ENCODE measurements at regions not wholly inside any gene's neighbourhood (a gene's known extent, or its start where the extent isn't known, plus 50 kb on each side); places are given as distances from the start of the nearest gene placed in this dataset.
"Not testable (repeated sequence)": the region's sequence is repeated elsewhere in the genome, so short reads cannot be mapped to it uniquely, and the experiment has no call there.

GRCh38 chrX:34300871-34301270 lies 168.8 kb upstream of the FAM47A start:
- H3K4me3 ChIP-seq (ENCODE audit: low read length): no peak overlapping the region
- no peaks in the 10 kb centered on the region for H3K36me3 ChIP-seq (ENCODE audit: insufficient read depth, low read length)
- no peak overlapping the region for H2AFZ ChIP-seq (ENCODE audit: low read depth, low read length)
- H3K4me1 ChIP-seq (ENCODE audit: insufficient read depth, low read length): no peaks in the 10 kb centered on the region
- no peaks in the 10 kb centered on the region for H3K9me3 ChIP-seq (ENCODE audit: low read length)
- no peaks in the 10 kb centered on the region for H3K27me3 ChIP-seq (ENCODE audit: insufficient read depth, low read length)

- no peaks in the 10 kb centered on the region for H3K4me1 ChIP-seq (ENCODE audit: insufficient read depth, low read length)
- no peaks in the 10 kb centered on the region for H3K36me3 ChIP-seq (ENCODE audit: insufficient read depth, low read length)
- H3K9me3 ChIP-seq (ENCODE audit: low read length): peaks cover 5% of the 10 kb centered on the region
- no peak overlapping the region for H3K4me3 ChIP-seq (ENCODE audit: low read length)
- no peaks in the 10 kb centered on the region for H3K27me3 ChIP-seq (ENCODE audit: insufficient read depth, low read length)
- no peak overlapping the region for H2AFZ ChIP-seq (ENCODE audit: low read depth, low read length)
Measured at GRCh38 chrX:34299451-34299967, 167.4 kb upstream of the FAM47A start.

- Histone ChIP-seq H2AFZ (ENCODE audit: low read depth, low read length) (no peak overlapping the region), H3K4me1 (ENCODE audit: insufficient read depth, low read length) (no peaks in the 10 kb centered on the region), H3K4me3 (ENCODE audit: low read length) (no peak overlapping the region), H3K36me3 (ENCODE audit: insufficient read depth, low read length) (no peaks in the 10 kb centered on the region), H3K9me3 (ENCODE audit: low read length) (peaks cover 5% of the 10 kb centered on the region), H3K27me3 (ENCODE audit: insufficient read depth, low read length) (no peaks in the 10 kb centered on the region)
Measured at GRCh38 chrX:34294665-34295064, 162.6 kb upstream of the FAM47A start.

- H2AFZ ChIP-seq (ENCODE audit: low read depth, low read length): no peak overlapping the region
- H3K27me3 ChIP-seq (ENCODE audit: insufficient read depth, low read length): no peaks in the 10 kb centered on the region
- no peaks in the 10 kb centered on the region for H3K36me3 ChIP-seq (ENCODE audit: insufficient read depth, low read length)
- no peaks in the 10 kb centered on the region for H3K9me3 ChIP-seq (ENCODE audit: low read length)
- H3K4me3 ChIP-seq (ENCODE audit: low read length): no peak overlapping the region
- H3K4me1 ChIP-seq (ENCODE audit: insufficient read depth, low read length): no peaks in the 10 kb centered on the region
Measured at GRCh38 chrX:34288782-34289181, 156.7 kb upstream of the FAM47A start.

GRCh38 chrX:34279866-34280560 lies 147.9 kb upstream of the FAM47A start:
- no peak overlapping the region for H2AFZ ChIP-seq (ENCODE audit: low read depth, low read length)
- no peaks in the 10 kb centered on the region for H3K36me3 ChIP-seq (ENCODE audit: insufficient read depth, low read length)
- H3K4me3 ChIP-seq (ENCODE audit: low read length): no peak overlapping the region
- H3K27me3 ChIP-seq (ENCODE audit: insufficient read depth, low read length): no peaks in the 10 kb centered on the region
- no peaks in the 10 kb centered on the region for H3K9me3 ChIP-seq (ENCODE audit: low read length)
- H3K4me1 ChIP-seq (ENCODE audit: insufficient read depth, low read length): no peaks in the 10 kb centered on the region

- H2AFZ ChIP-seq (ENCODE audit: low read depth, low read length): peak overlapping the region; percentile 17
- H3K4me1 ChIP-seq (ENCODE audit: insufficient read depth, low read length): no peaks in the 10 kb centered on the region
- H3K4me3 ChIP-seq (ENCODE audit: low read length): no peak overlapping the region
- H3K9me3 ChIP-seq (ENCODE audit: low read length): no peaks in the 10 kb centered on the region
- H3K27me3 ChIP-seq (ENCODE audit: insufficient read depth, low read length): no peaks in the 10 kb centered on the region
- H3K36me3 ChIP-seq (ENCODE audit: insufficient read depth, low read length): no peaks in the 10 kb centered on the region
Measured at GRCh38 chrX:34275699-34276098, 143.6 kb upstream of the FAM47A start.

GRCh38 chrX:34270434-34270833 lies 138.3 kb upstream of the FAM47A start:
- H3K9me3 ChIP-seq (ENCODE audit: low read length): no peaks in the 10 kb centered on the region
- H3K27me3 ChIP-seq (ENCODE audit: insufficient read depth, low read length): no peaks in the 10 kb centered on the region
- H3K36me3 ChIP-seq (ENCODE audit: insufficient read depth, low read length): no peaks in the 10 kb centered on the region
- H2AFZ ChIP-seq (ENCODE audit: low read depth, low read length): no peak overlapping the region
- no peak overlapping the region for H3K4me3 ChIP-seq (ENCODE audit: low read length)
- no peaks in the 10 kb centered on the region for H3K4me1 ChIP-seq (ENCODE audit: insufficient read depth, low read length)

- Histone ChIP-seq H3K4me3 (ENCODE audit: low read length) (no peak overlapping the region), H3K4me1 (ENCODE audit: insufficient read depth, low read length) (peaks cover 3% of the 10 kb centered on the region), H3K36me3 (ENCODE audit: insufficient read depth, low read length) (no peaks in the 10 kb centered on the region)
Measured at GRCh38 chrX:34238896-34239295, 106.8 kb upstream of the FAM47A start.

GRCh38 chrX:34230156-34230555 lies 98.0 kb upstream of the FAM47A start:
- not testable (repeated sequence) for H3K9me3 ChIP-seq (ENCODE audit: low read length); H3K27me3 ChIP-seq (ENCODE audit: insufficient read depth, low read length); H3K36me3 ChIP-seq (ENCODE audit: insufficient read depth, low read length); H2AFZ ChIP-seq (ENCODE audit: low read depth, low read length); H3K4me3 ChIP-seq (ENCODE audit: low read length)
- H3K4me1 ChIP-seq (ENCODE audit: insufficient read depth, low read length): peaks cover 10% of the 10 kb centered on the region

More at GRCh38 chrX:34238896-34239295, 106.8 kb upstream of the FAM47A start:
- H2AFZ ChIP-seq (ENCODE audit: low read depth, low read length): no peak overlapping the region
- no peaks in the 10 kb centered on the region for H3K27me3 ChIP-seq (ENCODE audit: insufficient read depth, low read length)
- no peaks in the 10 kb centered on the region for H3K9me3 ChIP-seq (ENCODE audit: low read length)

GRCh38 chrX:34227804-34228203 lies 95.7 kb upstream of the FAM47A start:
- H3K36me3 ChIP-seq (ENCODE audit: insufficient read depth, low read length): no peaks in the 10 kb centered on the region
- H2AFZ ChIP-seq (ENCODE audit: low read depth, low read length): no peak overlapping the region
- H3K9me3 ChIP-seq (ENCODE audit: low read length): no peaks in the 10 kb centered on the region
- no peak overlapping the region for H3K4me3 ChIP-seq (ENCODE audit: low read length)
- no peaks in the 10 kb centered on the region for H3K27me3 ChIP-seq (ENCODE audit: insufficient read depth, low read length)
- H3K4me1 ChIP-seq (ENCODE audit: insufficient read depth, low read length): peaks cover 10% of the 10 kb centered on the region

- no peaks in the 10 kb centered on the region for H3K36me3 ChIP-seq (ENCODE audit: insufficient read depth, low read length)
- no peaks in the 10 kb centered on the region for H3K9me3 ChIP-seq (ENCODE audit: low read length)
- H3K4me3 ChIP-seq (ENCODE audit: low read length): no peak overlapping the region
- H3K4me1 ChIP-seq (ENCODE audit: insufficient read depth, low read length): peaks cover 9% of the 10 kb centered on the region
- no peaks in the 10 kb centered on the region for H3K27me3 ChIP-seq (ENCODE audit: insufficient read depth, low read length)
- H2AFZ ChIP-seq (ENCODE audit: low read depth, low read length): no peak overlapping the region
Measured at GRCh38 chrX:34223574-34223973, 91.5 kb upstream of the FAM47A start.

- no peaks in the 10 kb centered on the region for H3K27me3 ChIP-seq (ENCODE audit: insufficient read depth, low read length)
- H3K36me3 ChIP-seq (ENCODE audit: insufficient read depth, low read length): no peaks in the 10 kb centered on the region
- H3K4me3 ChIP-seq (ENCODE audit: low read length): no peak overlapping the region
- no peaks in the 10 kb centered on the region for H3K4me1 ChIP-seq (ENCODE audit: insufficient read depth, low read length)
- H3K9me3 ChIP-seq (ENCODE audit: low read length): no peaks in the 10 kb centered on the region
- H2AFZ ChIP-seq (ENCODE audit: low read depth, low read length): no peak overlapping the region
Measured at GRCh38 chrX:34218063-34218462, 85.9 kb upstream of the FAM47A start.

GRCh38 chrX:34197946-34198345 lies 65.8 kb upstream of the FAM47A start:
- Histone ChIP-seq H3K4me3 (ENCODE audit: low read length) (no peak overlapping the region), H3K36me3 (ENCODE audit: insufficient read depth, low read length) (no peaks in the 10 kb centered on the region), H3K4me1 (ENCODE audit: insufficient read depth, low read length) (no peaks in the 10 kb centered on the region), H3K9me3 (ENCODE audit: low read length) (no peaks in the 10 kb centered on the region), H2AFZ (ENCODE audit: low read depth, low read length) (no peak overlapping the region), H3K27me3 (ENCODE audit: insufficient read depth, low read length) (no peaks in the 10 kb centered on the region)
